ENCODE measurements at regions not wholly inside any gene's neighbourhood (a gene's known extent, or its start where the extent isn't known, plus 50 kb on each side); places are given as distances from the start of the nearest gene placed in this dataset.

GRCh38 chr4:57374866-57375595 is 264.8 kb upstream of the IGFBP7 start:
- Histone ChIP-seq H3K9me3 (ENCODE audit: insufficient read depth, low read depth, low read length) (no peaks in the 10 kb centered on the region), H3K36me3 (ENCODE audit: insufficient read depth, low read depth, low read length) (no peaks in the 10 kb centered on the region), H3K27me3 (ENCODE audit: insufficient read depth, low read length) (no peaks in the 10 kb centered on the region), H3K27ac (ENCODE audit: low read length) (no peak overlapping the region), H3K4me1 (ENCODE audit: insufficient read depth, low read length) (no peaks in the 10 kb centered on the region), H3K4me3 (ENCODE audit: low read length) (no peak overlapping the region), H3K9ac (ENCODE audit: low read depth, low read length) (no peak overlapping the region)

GRCh38 chr4:57373991-57374390 is 263.8 kb upstream of the IGFBP7 start:
- H3K27ac ChIP-seq (ENCODE audit: low read length), result no peak overlapping the region
- H3K36me3 ChIP-seq (ENCODE audit: insufficient read depth, low read depth, low read length), result no peaks in the 10 kb centered on the region
- no peak overlapping the region for H3K4me3 ChIP-seq (ENCODE audit: low read length)
- H3K9ac ChIP-seq (ENCODE audit: low read depth, low read length), result no peak overlapping the region
- no peaks in the 10 kb centered on the region for H3K4me1 ChIP-seq (ENCODE audit: insufficient read depth, low read length)
- no peaks in the 10 kb centered on the region; the same call in 1 of the 2 replicates for H3K9me3 ChIP-seq (ENCODE audit: insufficient read depth, low read depth, low read length)
- no peaks in the 10 kb centered on the region for H3K27me3 ChIP-seq (ENCODE audit: insufficient read depth, low read length)

DNA sequence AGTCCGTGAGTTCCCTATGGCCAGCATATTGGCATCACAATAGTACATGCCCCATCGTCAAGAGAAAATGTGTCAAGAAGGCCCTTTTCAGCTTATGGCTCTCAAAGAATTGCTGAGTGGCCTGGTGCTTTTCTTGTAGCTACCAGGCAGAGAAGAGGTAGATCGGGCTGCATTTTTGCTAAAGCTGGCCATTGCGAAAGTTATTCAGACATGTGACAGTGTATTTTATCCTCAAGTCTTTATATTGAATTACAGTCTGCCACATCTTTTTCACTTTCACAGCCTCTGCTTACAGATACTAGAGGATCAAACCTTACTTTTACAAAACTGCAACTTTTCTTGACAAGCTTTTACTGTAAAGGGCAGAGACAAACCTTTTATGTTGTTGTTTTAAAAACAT is 261.5 kb upstream of the IGFBP7 start:
- H3K4me1 ChIP-seq (ENCODE audit: insufficient read depth, low read length), result no peaks in the 10 kb centered on the region
- no peaks in the 10 kb centered on the region; the same call in 1 of the 2 replicates for H3K9me3 ChIP-seq (ENCODE audit: insufficient read depth, low read depth, low read length)
- H3K27ac ChIP-seq (ENCODE audit: low read length), result no peak overlapping the region
- no peak overlapping the region for H3K4me3 ChIP-seq (ENCODE audit: low read length)
- no peak overlapping the region for H3K9ac ChIP-seq (ENCODE audit: low read depth, low read length)
- no peaks in the 10 kb centered on the region for H3K27me3 ChIP-seq (ENCODE audit: insufficient read depth, low read length)
- H3K36me3 ChIP-seq (ENCODE audit: insufficient read depth, low read depth, low read length), result no peaks in the 10 kb centered on the region

- Histone ChIP-seq H3K9ac (ENCODE audit: low read depth, low read length) (no peak overlapping the region), H3K27ac (ENCODE audit: low read length) (no peak overlapping the region), H3K27me3 (ENCODE audit: insufficient read depth, low read length) (no peaks in the 10 kb centered on the region), H3K4me1 (ENCODE audit: insufficient read depth, low read length) (no peaks in the 10 kb centered on the region), H3K36me3 (ENCODE audit: insufficient read depth, low read depth, low read length) (no peaks in the 10 kb centered on the region), H3K4me3 (ENCODE audit: low read length) (no peak overlapping the region), H3K9me3 (ENCODE audit: insufficient read depth, low read depth, low read length) (no peaks in the 10 kb centered on the region; the same call in 1 of the 2 replicates)
These were observed 260.5 kb upstream of the IGFBP7 start for GRCh38 chr4:57370691-57371090.

DNA sequence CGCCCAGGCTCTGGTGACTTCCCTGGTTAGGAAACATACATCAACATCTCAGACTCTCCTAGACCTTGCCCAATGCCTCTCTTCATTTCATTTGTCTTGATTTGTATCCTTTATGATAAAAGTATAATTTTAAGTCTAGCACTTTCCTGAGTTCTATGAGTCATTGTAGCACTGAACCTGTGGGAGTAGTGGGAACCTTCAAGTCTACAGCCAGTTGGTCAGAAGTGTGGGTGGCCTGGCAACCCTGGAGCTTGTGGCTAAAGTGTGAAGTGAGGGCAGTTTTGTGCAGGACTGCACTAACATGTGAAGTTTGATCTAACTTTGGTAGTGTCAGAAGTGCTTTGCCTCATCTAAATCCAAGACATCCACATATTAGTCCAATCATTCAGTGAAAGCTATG is 259.3 kb upstream of the IGFBP7 start:
- Histone ChIP-seq H3K4me1 (ENCODE audit: insufficient read depth, low read length) (no peaks in the 10 kb centered on the region), H3K9me3 (ENCODE audit: insufficient read depth, low read depth, low read length) (no peaks in the 10 kb centered on the region; the same call in 1 of the 2 replicates), H3K9ac (ENCODE audit: low read depth, low read length) (no peak overlapping the region), H3K27me3 (ENCODE audit: insufficient read depth, low read length) (no peaks in the 10 kb centered on the region), H3K27ac (ENCODE audit: low read length) (no peak overlapping the region), H3K4me3 (ENCODE audit: low read length) (no peak overlapping the region), H3K36me3 (ENCODE audit: insufficient read depth, low read depth, low read length) (no peaks in the 10 kb centered on the region)

- Histone ChIP-seq H3K27ac (ENCODE audit: low read length) (no peak overlapping the region), H3K36me3 (ENCODE audit: insufficient read depth, low read depth, low read length) (no peaks in the 10 kb centered on the region), H3K4me1 (ENCODE audit: insufficient read depth, low read length) (no peaks in the 10 kb centered on the region), H3K27me3 (ENCODE audit: insufficient read depth, low read length) (no peaks in the 10 kb centered on the region), H3K9me3 (ENCODE audit: insufficient read depth, low read depth, low read length) (no peaks in the 10 kb centered on the region; the same call in 1 of the 2 replicates), H3K9ac (ENCODE audit: low read depth, low read length) (no peak overlapping the region), H3K4me3 (ENCODE audit: low read length) (no peak overlapping the region)
These were observed 254.1 kb upstream of the IGFBP7 start for GRCh38 chr4:57364255-57364654.

DNA sequence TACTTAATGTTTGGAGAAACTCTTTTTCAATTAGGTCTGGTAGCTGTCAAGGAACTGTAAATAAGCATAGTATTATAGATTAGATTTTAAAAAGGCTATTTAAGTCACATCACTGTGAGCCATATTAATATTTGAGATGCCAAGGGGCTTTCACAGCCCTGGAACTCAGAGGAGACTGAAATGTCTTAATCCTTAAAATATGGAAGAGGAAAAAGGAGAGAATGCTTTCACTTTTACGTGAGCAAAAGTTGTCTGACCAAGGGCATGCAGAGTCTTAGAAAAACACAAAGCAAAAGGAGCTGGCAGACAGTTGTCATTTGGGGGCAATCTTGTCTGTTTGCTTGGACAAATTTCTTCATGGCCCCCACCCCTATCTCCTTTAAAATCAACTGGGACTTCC is 253.2 kb upstream of the IGFBP7 start:
- no peak overlapping the region for H3K9ac ChIP-seq (ENCODE audit: low read depth, low read length)
- no peak overlapping the region for H3K27ac ChIP-seq (ENCODE audit: low read length)
- H3K4me3 ChIP-seq (ENCODE audit: low read length), result no peak overlapping the region
- H3K4me1 ChIP-seq (ENCODE audit: insufficient read depth, low read length), result no peaks in the 10 kb centered on the region
- H3K27me3 ChIP-seq (ENCODE audit: insufficient read depth, low read length), result no peaks in the 10 kb centered on the region
- H3K36me3 ChIP-seq (ENCODE audit: insufficient read depth, low read depth, low read length), result no peaks in the 10 kb centered on the region
- H3K9me3 ChIP-seq (ENCODE audit: insufficient read depth, low read depth, low read length), result no peaks in the 10 kb centered on the region

GRCh38 chr4:57360681-57361080 is 250.5 kb upstream of the IGFBP7 start:
- no peak overlapping the region for H3K4me3 ChIP-seq (ENCODE audit: low read length)
- H3K9ac ChIP-seq (ENCODE audit: low read depth, low read length), result no peak overlapping the region
- no peak overlapping the region for H3K27ac ChIP-seq (ENCODE audit: low read length)
- H3K4me1 ChIP-seq (ENCODE audit: insufficient read depth, low read length), result no peaks in the 10 kb centered on the region
- H3K9me3 ChIP-seq (ENCODE audit: insufficient read depth, low read depth, low read length), result no peaks in the 10 kb centered on the region
- H3K36me3 ChIP-seq (ENCODE audit: insufficient read depth, low read depth, low read length), result no peaks in the 10 kb centered on the region
- no peaks in the 10 kb centered on the region for H3K27me3 ChIP-seq (ENCODE audit: insufficient read depth, low read length)

- H3K4me1 ChIP-seq (ENCODE audit: insufficient read depth, low read length), result no peaks in the 10 kb centered on the region
- H3K27ac ChIP-seq (ENCODE audit: low read length), result no peak overlapping the region
- H3K27me3 ChIP-seq (ENCODE audit: insufficient read depth, low read length), result no peaks in the 10 kb centered on the region
- H3K9me3 ChIP-seq (ENCODE audit: insufficient read depth, low read depth, low read length), result no peaks in the 10 kb centered on the region
- no peaks in the 10 kb centered on the region for H3K36me3 ChIP-seq (ENCODE audit: insufficient read depth, low read depth, low read length)
- H3K4me3 ChIP-seq (ENCODE audit: low read length), result no peak overlapping the region
- H3K9ac ChIP-seq (ENCODE audit: low read depth, low read length), result no peak overlapping the region
These were observed 245.0 kb upstream of the IGFBP7 start for GRCh38 chr4:57355101-57355665.

- Histone ChIP-seq H3K27me3 (ENCODE audit: insufficient read depth, low read length) (no peaks in the 10 kb centered on the region), H3K4me3 (ENCODE audit: low read length) (no peak overlapping the region), H3K27ac (ENCODE audit: low read length) (no peak overlapping the region), H3K9ac (ENCODE audit: low read depth, low read length) (no peak overlapping the region), H3K9me3 (ENCODE audit: insufficient read depth, low read depth, low read length) (no peaks in the 10 kb centered on the region), H3K4me1 (ENCODE audit: insufficient read depth, low read length) (no peaks in the 10 kb centered on the region), H3K36me3 (ENCODE audit: insufficient read depth, low read depth, low read length) (no peaks in the 10 kb centered on the region)
These were observed 241.5 kb upstream of the IGFBP7 start for GRCh38 chr4:57351731-57352130.

DNA sequence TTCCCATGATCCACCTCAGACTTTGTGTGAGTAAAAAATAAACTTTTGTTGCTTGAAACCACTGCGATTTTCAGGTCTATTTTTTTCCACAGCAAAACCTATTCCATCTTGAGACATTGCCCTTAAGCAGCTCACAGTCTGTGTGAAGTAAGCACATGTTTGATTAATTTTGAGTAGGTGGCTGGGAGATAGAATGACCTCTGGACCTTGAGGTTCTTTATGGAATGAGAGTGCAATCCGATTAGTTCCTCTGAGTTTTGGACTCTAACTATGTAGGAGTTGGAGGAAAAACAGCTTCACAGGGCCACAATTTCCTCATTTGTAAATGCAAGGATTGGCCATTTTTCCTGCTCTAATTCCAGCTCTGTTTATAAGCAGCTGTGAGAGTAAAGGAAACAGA is 234.1 kb upstream of the IGFBP7 start:
- Histone ChIP-seq H3K27me3 (ENCODE audit: insufficient read depth, low read length) (no peaks in the 10 kb centered on the region), H3K36me3 (ENCODE audit: insufficient read depth, low read depth, low read length) (no peaks in the 10 kb centered on the region), H3K4me3 (ENCODE audit: low read length) (no peak overlapping the region), H3K4me1 (ENCODE audit: insufficient read depth, low read length) (peaks cover 8% of the 10 kb centered on the region; the same call in 1 of the 2 replicates), H3K9ac (ENCODE audit: low read depth, low read length) (no peak overlapping the region), H3K9me3 (ENCODE audit: insufficient read depth, low read depth, low read length) (no peaks in the 10 kb centered on the region), H3K27ac (ENCODE audit: low read length) (no peak overlapping the region)

DNA sequence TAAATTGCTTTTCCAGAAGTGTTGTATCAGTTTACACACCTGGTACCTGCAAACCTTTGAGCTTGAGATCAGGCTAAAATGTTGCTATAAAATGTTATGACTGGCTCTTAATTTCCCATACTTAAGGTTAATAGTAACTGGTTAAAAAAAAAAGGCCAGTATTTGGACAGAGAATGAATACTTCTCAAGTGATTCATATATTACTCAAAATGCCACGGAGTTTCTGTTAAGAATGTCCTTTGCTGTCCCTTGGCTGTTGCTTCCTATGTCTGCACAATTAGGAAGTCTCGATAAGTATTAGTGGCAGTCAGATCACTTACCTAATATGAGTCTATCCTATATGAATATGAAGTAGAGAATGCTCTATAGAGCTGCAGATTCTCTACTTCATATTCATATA is 232.2 kb upstream of the IGFBP7 start:
- no peaks in the 10 kb centered on the region for H3K36me3 ChIP-seq (ENCODE audit: insufficient read depth, low read depth, low read length)
- H3K4me1 ChIP-seq (ENCODE audit: insufficient read depth, low read length), result peaks cover 8% of the 10 kb centered on the region; the same call in 1 of the 2 replicates
- H3K9me3 ChIP-seq (ENCODE audit: insufficient read depth, low read depth, low read length), result no peaks in the 10 kb centered on the region
- H3K9ac ChIP-seq (ENCODE audit: low read depth, low read length), result no peak overlapping the region
- no peak overlapping the region for H3K27ac ChIP-seq (ENCODE audit: low read length)
- H3K4me3 ChIP-seq (ENCODE audit: low read length), result no peak overlapping the region
- no peaks in the 10 kb centered on the region for H3K27me3 ChIP-seq (ENCODE audit: insufficient read depth, low read length)
